ENCODE measurements at regions not wholly inside any gene's neighbourhood (a gene's known extent, or its start where the extent isn't known, plus 50 kb on each side); places are given as distances from the start of the nearest gene placed in this dataset.
"Not testable (repeated sequence)": the region's sequence is repeated elsewhere in the genome, so short reads cannot be mapped to it uniquely, and the experiment has no call there.

DNA sequence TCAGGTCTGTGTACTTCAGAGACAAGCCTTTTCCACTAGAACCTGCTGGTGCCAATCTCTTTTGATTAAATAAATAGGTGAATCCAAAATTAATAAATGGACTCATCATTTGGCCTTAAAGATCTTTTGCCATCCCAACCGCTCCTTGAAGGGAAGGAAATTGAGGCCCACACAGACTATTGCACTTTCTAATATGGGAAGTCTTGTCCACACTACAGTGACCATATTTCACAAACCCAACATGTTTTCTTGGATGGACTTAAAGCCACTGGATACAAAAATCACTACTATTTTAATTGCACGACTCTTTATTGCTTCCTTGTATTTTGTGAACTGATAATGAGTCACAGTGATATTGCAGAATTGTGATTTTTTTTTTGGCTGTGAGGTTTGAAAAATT lies 135.0 kb downstream of the DIRAS2 start:
- Histone ChIP-seq H3K36me3 (ENCODE audit: control insufficient read depth in 3 of 3, insufficient read depth in 3 of 3, low read length in 3 of 3) (no peaks in the 10 kb centered on the region), H3K9me3 (ENCODE audit: control insufficient read depth in 3 of 3, low read length in 3 of 3) (no peaks in the 10 kb centered on the region), H3K27ac (ENCODE audit: low read depth, low read length) (no peak overlapping the region), H3K9ac (ENCODE audit: low read depth in 1 of 3, low read length in 3 of 3) (no peak overlapping the region), H3K27me3 (ENCODE audit: control insufficient read depth in 3 of 3, insufficient read depth in 3 of 3, low read length in 3 of 3) (no peaks in the 10 kb centered on the region), H3K4me1 (ENCODE audit: control insufficient read depth in 3 of 3, insufficient read depth in 3 of 3, low read length in 3 of 3) (no peaks in the 10 kb centered on the region), H3K4me3 (ENCODE audit: low read length in 3 of 3) (no peak overlapping the region)

DNA sequence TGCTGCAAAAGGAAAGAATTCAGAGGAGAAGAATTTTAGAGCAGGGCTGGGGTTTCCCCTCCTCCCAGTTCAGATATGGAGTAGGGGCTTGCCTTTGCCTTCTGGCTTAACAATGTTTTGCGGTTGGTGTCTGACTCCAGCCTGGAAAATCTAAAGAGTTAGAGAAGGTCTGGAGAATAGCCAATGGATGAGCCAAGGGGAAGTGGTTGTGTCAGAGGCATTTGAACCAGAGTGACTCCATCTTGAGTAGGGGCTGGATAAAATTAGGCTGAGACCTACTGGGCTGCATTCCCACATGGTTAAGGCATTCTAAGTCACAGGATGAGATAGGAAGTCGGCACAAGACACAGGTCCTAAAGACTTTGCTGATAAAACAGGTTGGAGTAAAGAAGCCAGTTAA lies 133.7 kb downstream of the DIRAS2 start:
- Histone ChIP-seq H3K27ac (ENCODE audit: low read depth, low read length) (no peak overlapping the region), H3K27me3 (ENCODE audit: control insufficient read depth in 3 of 3, insufficient read depth in 3 of 3, low read length in 3 of 3) (no peaks in the 10 kb centered on the region), H3K36me3 (ENCODE audit: control insufficient read depth in 3 of 3, insufficient read depth in 3 of 3, low read length in 3 of 3) (no peaks in the 10 kb centered on the region), H3K9ac (ENCODE audit: low read depth in 1 of 3, low read length in 3 of 3) (no peak overlapping the region), H3K9me3 (ENCODE audit: control insufficient read depth in 3 of 3, low read length in 3 of 3) (no peaks in the 10 kb centered on the region), H3K4me3 (ENCODE audit: low read length in 3 of 3) (no peak overlapping the region), H3K4me1 (ENCODE audit: control insufficient read depth in 3 of 3, insufficient read depth in 3 of 3, low read length in 3 of 3) (no peaks in the 10 kb centered on the region)

DNA sequence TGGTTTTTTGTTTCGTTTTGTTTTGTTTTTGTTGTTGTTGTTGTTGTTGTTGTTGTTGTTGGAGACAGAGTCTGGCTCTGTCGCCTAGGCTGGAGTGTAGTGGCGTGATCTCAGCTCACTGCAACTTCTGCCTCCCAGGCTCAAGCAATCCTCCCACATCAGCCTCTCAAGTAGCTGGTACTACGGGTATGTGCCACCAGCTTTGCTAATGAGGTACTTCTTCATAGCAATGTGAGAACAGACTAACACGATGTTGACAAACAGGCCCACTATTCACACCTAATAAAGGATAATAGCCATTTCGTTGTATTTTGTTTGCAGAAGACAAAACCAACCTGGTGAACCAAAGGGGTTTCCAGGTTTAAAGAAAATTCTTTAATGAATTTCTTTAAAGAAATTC lies 130.9 kb downstream of the DIRAS2 start:
- no peaks in the 10 kb centered on the region for H3K27me3 ChIP-seq (ENCODE audit: control insufficient read depth in 3 of 3, insufficient read depth in 3 of 3, low read length in 3 of 3)
- no peak overlapping the region for H3K9ac ChIP-seq (ENCODE audit: low read depth in 1 of 3, low read length in 3 of 3)
- no peaks in the 10 kb centered on the region for H3K4me1 ChIP-seq (ENCODE audit: control insufficient read depth in 3 of 3, insufficient read depth in 3 of 3, low read length in 3 of 3)
- H3K4me3 ChIP-seq (ENCODE audit: low read length in 3 of 3): no peak overlapping the region
- no peaks in the 10 kb centered on the region for H3K36me3 ChIP-seq (ENCODE audit: control insufficient read depth in 3 of 3, insufficient read depth in 3 of 3, low read length in 3 of 3)
- no peak overlapping the region for H3K27ac ChIP-seq (ENCODE audit: low read depth, low read length)
- H3K9me3 ChIP-seq (ENCODE audit: control insufficient read depth in 3 of 3, low read length in 3 of 3): no peaks in the 10 kb centered on the region

DNA sequence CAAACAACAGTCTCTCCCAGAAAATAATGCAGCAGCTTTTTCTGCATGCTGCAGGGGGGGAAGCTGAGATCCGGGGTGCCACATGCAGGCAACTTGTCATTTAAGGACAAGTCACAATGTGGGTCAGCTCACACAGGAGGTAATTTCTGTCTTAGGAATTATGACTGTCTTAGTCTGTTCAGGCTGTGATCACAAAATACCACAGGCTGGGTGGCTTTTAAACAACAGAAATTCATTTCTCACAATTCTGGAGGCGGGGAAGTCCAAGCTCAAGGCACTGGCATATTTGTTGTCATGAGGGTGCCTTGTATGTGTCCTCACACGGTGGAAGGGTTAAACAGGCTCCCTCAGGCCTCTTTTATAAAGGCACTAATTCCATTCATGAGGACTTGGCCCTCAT lies 127.7 kb downstream of the DIRAS2 start:
- Histone ChIP-seq H3K4me3 (ENCODE audit: low read length in 3 of 3) (no peak overlapping the region), H3K4me1 (ENCODE audit: control insufficient read depth in 3 of 3, insufficient read depth in 3 of 3, low read length in 3 of 3) (no peaks in the 10 kb centered on the region), H3K27ac (ENCODE audit: low read depth, low read length) (no peak overlapping the region), H3K9me3 (ENCODE audit: control insufficient read depth in 3 of 3, low read length in 3 of 3) (no peaks in the 10 kb centered on the region), H3K27me3 (ENCODE audit: control insufficient read depth in 3 of 3, insufficient read depth in 3 of 3, low read length in 3 of 3) (no peaks in the 10 kb centered on the region), H3K9ac (ENCODE audit: low read depth in 1 of 3, low read length in 3 of 3) (no peak overlapping the region), H3K36me3 (ENCODE audit: control insufficient read depth in 3 of 3, insufficient read depth in 3 of 3, low read length in 3 of 3) (no peaks in the 10 kb centered on the region)

DNA sequence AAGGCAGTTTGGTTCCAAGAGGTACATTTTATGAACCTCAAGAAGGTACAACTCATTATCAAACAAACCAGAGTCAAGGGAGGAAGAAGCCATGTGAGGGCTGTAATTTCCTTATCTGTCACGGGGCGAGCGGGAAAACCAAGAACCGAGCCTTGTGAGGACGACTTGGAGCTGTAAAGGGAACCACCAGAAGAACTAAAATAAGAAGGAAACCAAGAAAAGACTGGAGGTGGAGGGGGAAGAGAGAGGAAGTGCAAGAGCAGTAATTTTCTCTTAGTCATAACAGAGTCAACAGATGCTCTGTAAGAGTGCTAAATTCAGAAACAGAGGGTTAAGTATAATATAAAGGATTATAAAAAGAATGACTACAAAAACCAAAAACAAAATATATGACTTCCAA lies 127.1 kb downstream of the DIRAS2 start:
- Histone ChIP-seq H3K9me3 (ENCODE audit: control insufficient read depth in 3 of 3, low read length in 3 of 3) (no peaks in the 10 kb centered on the region), H3K27me3 (ENCODE audit: control insufficient read depth in 3 of 3, insufficient read depth in 3 of 3, low read length in 3 of 3) (no peaks in the 10 kb centered on the region), H3K27ac (ENCODE audit: low read depth, low read length) (no peak overlapping the region), H3K9ac (ENCODE audit: low read depth in 1 of 3, low read length in 3 of 3) (no peak overlapping the region), H3K4me1 (ENCODE audit: control insufficient read depth in 3 of 3, insufficient read depth in 3 of 3, low read length in 3 of 3) (no peaks in the 10 kb centered on the region), H3K4me3 (ENCODE audit: low read length in 3 of 3) (no peak overlapping the region), H3K36me3 (ENCODE audit: control insufficient read depth in 3 of 3, insufficient read depth in 3 of 3, low read length in 3 of 3) (no peaks in the 10 kb centered on the region)

DNA sequence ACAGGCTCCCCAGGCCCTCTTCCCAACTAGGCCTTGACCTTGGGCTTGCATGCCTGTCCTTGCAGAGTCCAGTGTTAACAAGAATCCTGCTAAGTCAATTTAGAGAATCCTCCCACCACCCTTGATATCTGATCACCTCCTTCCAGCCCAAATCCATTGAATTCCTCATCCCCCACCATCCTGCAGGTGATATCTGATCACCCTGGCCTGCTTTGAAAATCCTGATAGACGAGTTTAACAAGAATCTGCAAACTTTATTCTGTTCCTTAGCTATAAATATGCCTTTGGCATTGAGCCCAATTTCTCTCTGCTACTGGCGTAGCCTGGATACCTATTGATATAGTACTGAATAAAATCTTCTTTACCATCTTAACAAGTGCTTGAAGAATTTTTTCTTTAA lies 125.5 kb downstream of the DIRAS2 start:
- Histone ChIP-seq H3K9me3 (ENCODE audit: control insufficient read depth in 3 of 3, low read length in 3 of 3) (no peaks in the 10 kb centered on the region), H3K4me1 (ENCODE audit: control insufficient read depth in 3 of 3, insufficient read depth in 3 of 3, low read length in 3 of 3) (no peaks in the 10 kb centered on the region), H3K27ac (ENCODE audit: low read depth, low read length) (no peak overlapping the region), H3K9ac (ENCODE audit: low read depth in 1 of 3, low read length in 3 of 3) (no peak overlapping the region), H3K4me3 (ENCODE audit: low read length in 3 of 3) (no peak overlapping the region), H3K27me3 (ENCODE audit: control insufficient read depth in 3 of 3, insufficient read depth in 3 of 3, low read length in 3 of 3) (no peaks in the 10 kb centered on the region), H3K36me3 (ENCODE audit: control insufficient read depth in 3 of 3, insufficient read depth in 3 of 3, low read length in 3 of 3) (no peaks in the 10 kb centered on the region)

DNA sequence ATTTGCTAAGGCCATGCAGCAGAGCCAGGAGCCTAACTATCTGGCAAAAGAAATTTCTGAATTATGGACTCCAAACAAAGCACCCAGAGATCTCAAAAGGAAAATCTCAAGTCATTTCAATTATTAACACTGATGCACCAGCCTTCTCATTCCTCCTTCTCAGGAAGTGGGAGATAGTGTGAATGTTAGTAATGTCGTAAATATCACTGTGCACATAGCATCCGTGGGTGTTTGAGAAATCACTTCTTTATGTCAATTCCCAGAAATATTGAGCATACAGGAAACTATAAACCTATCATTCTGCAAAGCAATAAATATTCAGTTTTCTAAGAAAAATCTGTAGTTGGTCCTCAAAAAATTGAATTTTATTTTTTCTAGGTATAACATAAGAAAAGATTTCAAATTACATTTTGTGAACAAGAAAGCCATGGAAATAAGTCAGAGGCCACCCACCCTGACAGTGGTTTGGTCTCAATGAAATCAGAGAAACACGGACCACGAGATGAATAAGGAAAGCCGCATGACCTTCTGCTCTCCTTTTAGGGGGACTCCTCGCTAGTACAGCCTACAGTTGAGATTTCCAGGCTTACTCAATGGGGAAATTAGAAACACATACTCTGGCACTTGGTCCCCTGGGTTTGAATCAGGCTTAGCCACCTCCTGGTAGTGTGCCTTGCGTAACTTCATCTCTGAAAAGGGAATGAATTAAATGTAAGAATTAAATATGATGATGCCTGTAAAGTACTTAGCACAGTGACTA lies 120.6 kb downstream of the DIRAS2 start:
- H3K4me3 ChIP-seq (ENCODE audit: low read length in 3 of 3): no peak overlapping the region
- no peaks in the 10 kb centered on the region for H3K27me3 ChIP-seq (ENCODE audit: control insufficient read depth in 3 of 3, insufficient read depth in 3 of 3, low read length in 3 of 3)
- no peaks in the 10 kb centered on the region for H3K4me1 ChIP-seq (ENCODE audit: control insufficient read depth in 3 of 3, insufficient read depth in 3 of 3, low read length in 3 of 3)
- H3K27ac ChIP-seq (ENCODE audit: low read depth, low read length): no peak overlapping the region
- no peaks in the 10 kb centered on the region for H3K9me3 ChIP-seq (ENCODE audit: control insufficient read depth in 3 of 3, low read length in 3 of 3)
- no peaks in the 10 kb centered on the region for H3K36me3 ChIP-seq (ENCODE audit: control insufficient read depth in 3 of 3, insufficient read depth in 3 of 3, low read length in 3 of 3)
- H3K9ac ChIP-seq (ENCODE audit: low read depth in 1 of 3, low read length in 3 of 3): no peak overlapping the region

DNA sequence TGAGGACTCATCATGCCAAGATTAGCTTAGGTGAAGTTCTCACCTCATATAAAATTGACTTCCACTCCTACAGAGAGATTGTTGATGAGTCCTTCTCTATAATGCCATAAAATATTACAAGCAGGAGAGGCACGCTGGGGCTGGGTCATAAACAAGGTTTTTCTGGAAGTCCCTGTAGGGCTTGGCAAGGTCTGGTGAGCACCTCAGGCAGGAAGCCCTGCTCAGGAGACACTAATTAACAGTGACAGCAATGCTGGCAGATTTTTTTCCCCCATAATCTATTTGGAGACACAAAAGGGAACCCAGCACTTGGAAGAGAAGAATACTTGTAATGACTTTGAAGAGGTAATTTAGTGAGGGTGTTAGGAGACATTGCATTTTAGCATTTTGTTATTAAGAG lies 118.7 kb downstream of the DIRAS2 start:
- H3K4me1 ChIP-seq (ENCODE audit: control insufficient read depth in 3 of 3, insufficient read depth in 3 of 3, low read length in 3 of 3): no peaks in the 10 kb centered on the region

DNA sequence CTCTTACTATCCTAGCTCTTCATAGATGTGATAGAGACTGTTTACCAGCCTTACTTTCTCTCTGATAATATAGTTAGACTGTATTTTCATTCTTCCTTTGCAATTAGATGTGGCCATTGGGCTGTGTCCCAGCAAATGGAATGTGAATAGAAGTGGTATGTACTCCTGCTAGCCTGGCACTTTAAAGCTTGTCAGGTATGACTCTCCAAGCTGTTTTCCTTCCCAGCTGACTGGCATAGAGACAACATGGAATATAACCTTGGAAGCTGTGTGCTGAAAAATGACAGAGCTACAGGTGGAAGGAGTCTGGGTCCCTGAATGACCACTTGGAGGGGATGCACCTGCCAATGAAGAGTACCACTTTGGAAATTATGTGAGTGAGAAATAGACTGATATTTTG lies 116.2 kb downstream of the DIRAS2 start:
- H3K4me1 ChIP-seq (ENCODE audit: control insufficient read depth in 3 of 3, insufficient read depth in 3 of 3, low read length in 3 of 3): no peaks in the 10 kb centered on the region
- H3K27me3 ChIP-seq (ENCODE audit: control insufficient read depth in 3 of 3, insufficient read depth in 3 of 3, low read length in 3 of 3): no peaks in the 10 kb centered on the region
- no peak overlapping the region for H3K27ac ChIP-seq (ENCODE audit: low read depth, low read length)
- H3K9me3 ChIP-seq (ENCODE audit: control insufficient read depth in 3 of 3, low read length in 3 of 3): peaks cover 0 to 2% (median 0%) of the 10 kb centered on the region in 3 donors
- no peaks in the 10 kb centered on the region for H3K36me3 ChIP-seq (ENCODE audit: control insufficient read depth in 3 of 3, insufficient read depth in 3 of 3, low read length in 3 of 3)
- H3K4me3 ChIP-seq (ENCODE audit: low read length in 3 of 3): no peak overlapping the region
- no peak overlapping the region for H3K9ac ChIP-seq (ENCODE audit: low read depth in 1 of 3, low read length in 3 of 3)

More for the DNA sequence above, 118.7 kb downstream of the DIRAS2 start:
- Histone ChIP-seq H3K4me3 (ENCODE audit: low read length in 3 of 3) (no peak overlapping the region), H3K36me3 (ENCODE audit: control insufficient read depth in 3 of 3, insufficient read depth in 3 of 3, low read length in 3 of 3) (no peaks in the 10 kb centered on the region), H3K9me3 (ENCODE audit: control insufficient read depth in 3 of 3, low read length in 3 of 3) (peaks cover 0 to 2% (median 0%) of the 10 kb centered on the region in 3 donors), H3K9ac (ENCODE audit: low read depth in 1 of 3, low read length in 3 of 3) (no peak overlapping the region), H3K27ac (ENCODE audit: low read depth, low read length) (no peak overlapping the region), H3K27me3 (ENCODE audit: control insufficient read depth in 3 of 3, insufficient read depth in 3 of 3, low read length in 3 of 3) (no peaks in the 10 kb centered on the region)

DNA sequence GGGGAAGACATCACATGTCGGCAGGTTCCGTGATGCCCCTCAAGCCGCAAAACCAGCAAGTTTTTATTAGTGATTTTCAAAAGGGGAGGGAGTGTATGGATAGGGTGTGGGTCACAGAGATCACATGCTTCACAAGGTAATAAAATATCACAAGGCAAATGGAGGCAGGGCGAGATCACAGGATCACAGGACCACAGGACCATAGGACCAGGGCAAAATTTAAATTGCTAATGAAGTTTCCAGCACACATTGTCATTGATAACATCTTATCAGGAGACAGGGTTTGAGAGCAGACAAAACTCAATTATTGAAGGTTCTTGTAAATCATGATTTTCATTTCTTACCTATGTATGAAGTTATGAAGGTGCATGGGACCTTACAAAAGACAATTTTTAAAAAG lies 106.5 kb downstream of the DIRAS2 start:
- not testable (repeated sequence) for H3K27ac ChIP-seq (ENCODE audit: low read depth, low read length); H3K4me1 ChIP-seq (ENCODE audit: control insufficient read depth in 3 of 3, insufficient read depth in 3 of 3, low read length in 3 of 3); H3K9ac ChIP-seq (ENCODE audit: low read depth in 1 of 3, low read length in 3 of 3); H3K36me3 ChIP-seq (ENCODE audit: control insufficient read depth in 3 of 3, insufficient read depth in 3 of 3, low read length in 3 of 3); H3K27me3 ChIP-seq (ENCODE audit: control insufficient read depth in 3 of 3, insufficient read depth in 3 of 3, low read length in 3 of 3); H3K4me3 ChIP-seq (ENCODE audit: low read length in 3 of 3); H3K9me3 ChIP-seq (ENCODE audit: control insufficient read depth in 3 of 3, low read length in 3 of 3)

Data from skeletal muscle tissue (tissue), 3 donors.